Nephron progenitor cell (in vitro differentiated cells): ENCODE measurements at regions not wholly inside any gene's neighbourhood (a gene's known extent, or its start where the extent isn't known, plus 50 kb on each side); places are given as distances from the start of the nearest gene placed in this dataset.

ENCODE experiments used
- DNase-seq: peaks from one replicate; pipeline ENCODE4 v3.0.0; 2021
- H3K27ac Mint-ChIP-seq: 2 replicates; pipeline ENCODE4 v1.8.0; 2021; ENCODE audit warnings: mild to moderate bottlenecking, moderate library complexity, mixed read lengths
- H3K27me3 Mint-ChIP-seq: 2 replicates; pipeline ENCODE4 v1.8.0; 2021; ENCODE audit warnings: mild to moderate bottlenecking, low read depth, mixed read lengths; ENCODE audit not compliant: poor library complexity
- H3K36me3 Mint-ChIP-seq: 2 replicates; pipeline ENCODE4 v1.8.0; 2021; ENCODE audit warnings: low read depth, mixed read lengths
- H3K4me1 Mint-ChIP-seq: 2 replicates; pipeline ENCODE4 v1.8.0; 2021; ENCODE audit warnings: mixed read lengths
- H3K4me3 Mint-ChIP-seq: 2 replicates; pipeline ENCODE4 v1.8.0; 2021; ENCODE audit warnings: mild to moderate bottlenecking, moderate library complexity, mixed read lengths
- H3K9me3 Mint-ChIP-seq: 2 replicates; pipeline ENCODE4 v1.8.0; 2021; ENCODE audit warnings: mild to moderate bottlenecking, moderate library complexity, mixed read lengths
- CTCF ChIP-seq: fragments of 200-600 bp; sonication (generic); IDR thresholded peaks from 2 replicates; pipeline ENCODE4 v1.5.0; 2021; ENCODE audit warnings: antibody characterized with exemption

DNA sequence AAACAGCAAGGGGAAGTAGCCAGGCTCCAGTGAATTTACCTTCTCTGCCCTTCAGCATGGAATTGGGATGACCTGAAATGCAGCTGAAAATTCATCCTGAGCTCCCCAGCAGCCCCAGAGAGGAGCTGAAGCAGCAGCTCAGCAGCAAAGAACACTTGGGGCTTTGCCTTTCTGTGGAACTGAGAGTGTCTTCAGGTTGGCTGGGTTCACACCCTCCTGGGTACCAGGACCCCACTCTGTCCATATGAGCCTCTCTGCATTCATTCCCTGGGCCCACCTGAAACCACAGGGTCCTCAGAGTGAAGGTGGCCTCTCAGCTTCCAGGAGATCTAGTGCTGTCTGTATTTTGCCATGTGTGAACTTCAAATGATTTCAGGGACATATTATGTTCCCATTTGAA lies 429.2 kb downstream of the MN1 start:
- Mint-ChIP-seq H3K27me3 (peaks cover 10% of the 10 kb centered on the region), H3K4me3 (no peak overlapping the region), H3K27ac (no peak overlapping the region), H3K9me3 (peaks cover 27% of the 10 kb centered on the region), H3K4me1 (peaks cover 34% of the 10 kb centered on the region), H3K36me3 (peaks cover 6% of the 10 kb centered on the region)
- TF ChIP-seq CTCF: no peak
- DNase-seq: no peak

- peak; percentile 87 for DNase-seq
- peak; percentile 42 for TF ChIP-seq CTCF
These were observed 428.4 kb downstream of the MN1 start for GRCh38 chr22:27372969-27373670.

DNA sequence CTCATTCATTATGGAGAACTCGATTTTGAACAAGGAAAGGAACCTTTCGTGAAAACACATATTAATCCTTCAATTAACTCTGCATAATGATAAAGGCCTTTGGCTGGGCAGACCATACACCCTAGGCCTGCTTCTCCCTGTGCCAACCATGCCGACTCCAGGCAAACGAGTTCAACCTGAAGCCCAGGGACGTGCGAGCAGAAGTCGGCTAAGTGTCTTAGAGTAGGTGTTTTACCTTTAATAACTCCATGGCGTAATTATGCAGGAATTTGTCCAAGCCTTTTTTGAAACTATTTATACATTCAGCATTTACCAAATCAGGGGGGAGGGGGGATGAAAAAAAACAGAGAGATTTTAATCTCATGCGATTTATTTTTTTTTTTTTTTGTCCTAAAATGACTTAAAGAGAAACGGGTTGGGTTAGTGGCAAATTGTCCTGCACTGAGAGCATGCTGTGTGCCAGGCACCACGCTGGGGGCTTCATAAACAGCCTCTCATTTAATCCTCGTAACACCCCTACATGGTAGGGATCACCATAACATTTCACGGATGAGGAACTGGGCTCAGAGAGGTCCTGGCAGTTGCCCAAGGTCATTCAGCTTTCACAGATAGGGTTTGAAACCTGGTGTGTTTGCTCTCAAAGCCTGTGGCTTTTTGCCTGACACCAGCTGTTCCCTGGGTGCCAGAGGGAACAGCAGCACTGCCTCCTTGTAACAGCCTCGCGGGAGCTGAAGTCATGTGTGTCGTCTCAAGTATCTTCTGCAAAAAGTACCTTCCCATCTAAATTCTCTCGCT lies 423.9 kb downstream of the MN1 start:
- DNase-seq: no peak
- Mint-ChIP-seq H3K36me3 (peaks cover 6% of the 10 kb centered on the region), H3K4me3 (no peak overlapping the region), H3K27ac (no peak overlapping the region), H3K27me3 (peaks cover 23% of the 10 kb centered on the region), H3K4me1 (peaks cover 60% of the 10 kb centered on the region), H3K9me3 (peaks cover 27% of the 10 kb centered on the region)
- no peak for TF ChIP-seq CTCF

More at GRCh38 chr22:27372969-27373670, 428.4 kb downstream of the MN1 start:
- Mint-ChIP-seq H3K27ac (no peak overlapping the region), H3K27me3 (peaks cover 5% of the 10 kb centered on the region), H3K4me3 (peak overlapping the region; percentile 38), H3K36me3 (peaks cover 6% of the 10 kb centered on the region), H3K9me3 (peaks cover 27% of the 10 kb centered on the region), H3K4me1 (peaks cover 42% of the 10 kb centered on the region)

GRCh38 chr22:27378311-27378800 lies 423.2 kb downstream of the MN1 start:
- peaks cover 54% of the 10 kb centered on the region for H3K4me1 Mint-ChIP-seq
- H3K27me3 Mint-ChIP-seq: peaks cover 29% of the 10 kb centered on the region
- peaks cover 6% of the 10 kb centered on the region for H3K36me3 Mint-ChIP-seq
- peaks cover 27% of the 10 kb centered on the region for H3K9me3 Mint-ChIP-seq
- DNase-seq: peak; percentile 17
- no peak overlapping the region for H3K27ac Mint-ChIP-seq
- no peak overlapping the region for H3K4me3 Mint-ChIP-seq
- TF ChIP-seq CTCF: no peak

- H3K4me1 Mint-ChIP-seq: peaks cover 48% of the 10 kb centered on the region
- no peak for DNase-seq
- no peak overlapping the region for H3K27ac Mint-ChIP-seq
- peaks cover 6% of the 10 kb centered on the region for H3K36me3 Mint-ChIP-seq
- no peak overlapping the region for H3K4me3 Mint-ChIP-seq
- no peak for TF ChIP-seq CTCF
- peaks cover 33% of the 10 kb centered on the region for H3K27me3 Mint-ChIP-seq
- peaks cover 22% of the 10 kb centered on the region for H3K9me3 Mint-ChIP-seq
These were observed 422.6 kb downstream of the MN1 start for GRCh38 chr22:27378995-27379394.
